ENCODE measurements at regions not wholly inside any gene's neighbourhood (a gene's known extent, or its start where the extent isn't known, plus 50 kb on each side); places are given as distances from the start of the nearest gene placed in this dataset.

DNA sequence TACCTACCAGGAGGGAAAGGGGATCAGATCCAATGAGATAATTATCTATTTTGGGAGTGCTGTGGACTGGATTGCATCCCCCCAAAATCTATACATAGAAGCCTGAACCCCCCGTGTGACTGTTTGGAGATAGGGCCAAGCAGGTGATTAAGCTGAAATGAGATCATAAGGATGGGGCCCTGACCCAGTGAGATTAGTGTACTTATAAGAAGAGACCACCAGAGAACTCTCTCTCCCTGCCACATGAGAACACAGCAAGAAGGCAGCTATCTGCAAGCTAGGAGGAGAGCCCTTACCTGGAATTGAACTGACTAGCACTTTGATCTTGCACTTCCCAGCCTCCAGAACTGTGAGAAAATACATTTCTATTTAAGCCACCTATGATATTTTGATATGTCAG, 132.2 kb upstream of the NOX3 start:
- no peak for DNase-seq
- peaks cover 2% of the 10 kb centered on the region for H3K27me3 ChIP-seq (ENCODE audit: control insufficient read depth, insufficient read depth)
- 78% methylated on average over 1 of the region's 1 CpG for WGBS
- ATAC-seq: no peak
- no peaks in the 10 kb centered on the region for H3K4me1 ChIP-seq (ENCODE audit: control insufficient read depth, insufficient read depth, low read length)
- no peaks in the 10 kb centered on the region for H3K9me3 ChIP-seq (ENCODE audit: control insufficient read depth, low read length)
- intact Hi-C loops (cut with DNase I): no loop called here
- no peak overlapping the region for H3K4me3 ChIP-seq (ENCODE audit: low read length)
- H3K27ac ChIP-seq (ENCODE audit: low read length): no peak overlapping the region

DNA sequence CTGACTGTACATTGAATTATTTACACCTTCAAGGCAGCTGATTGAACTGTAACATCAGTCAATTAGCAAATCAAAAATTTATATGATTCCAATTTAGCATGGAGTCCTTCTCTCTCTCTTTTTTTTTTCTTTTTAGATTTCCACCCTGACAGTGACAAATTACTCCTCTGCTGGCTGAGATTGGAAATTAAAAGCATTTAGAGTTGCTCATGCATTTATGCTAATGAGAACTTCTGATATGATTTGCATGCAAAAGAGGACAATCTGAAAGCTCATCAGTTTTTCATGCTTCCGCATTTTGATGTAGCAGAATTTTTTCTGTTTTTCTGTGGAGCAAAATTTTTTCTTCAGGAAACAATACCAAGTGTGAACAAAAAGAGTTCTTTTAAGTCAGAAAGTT, 130.5 kb upstream of the NOX3 start:
- 95% methylated on average over 1 of the region's 1 CpG for WGBS

GRCh38 chr6:155584006-155584405, 128.4 kb upstream of the NOX3 start:
- intact Hi-C loops (cut with DNase I): no loop called here
- no peak overlapping the region for H3K27ac ChIP-seq (ENCODE audit: low read length)
- no peaks in the 10 kb centered on the region for H3K9me3 ChIP-seq (ENCODE audit: control insufficient read depth, low read length)
- 67% methylated on average over 3 of the region's 3 CpGs for WGBS
- H3K27me3 ChIP-seq (ENCODE audit: control insufficient read depth, insufficient read depth): no peaks in the 10 kb centered on the region
- DNase-seq (no peak), ATAC-seq (no peak)
- H3K4me1 ChIP-seq (ENCODE audit: control insufficient read depth, insufficient read depth, low read length): peaks cover 3% of the 10 kb centered on the region
- no peak overlapping the region for H3K4me3 ChIP-seq (ENCODE audit: low read length)

More for the DNA sequence above, 130.5 kb upstream of the NOX3 start:
- DNase-seq: no peak
- Histone ChIP-seq H3K27me3 (ENCODE audit: control insufficient read depth, insufficient read depth) (no peaks in the 10 kb centered on the region), H3K4me1 (ENCODE audit: control insufficient read depth, insufficient read depth, low read length) (peaks cover 3% of the 10 kb centered on the region), H3K27ac (ENCODE audit: low read length) (no peak overlapping the region), H3K9me3 (ENCODE audit: control insufficient read depth, low read length) (no peaks in the 10 kb centered on the region), H3K4me3 (ENCODE audit: low read length) (no peak overlapping the region)
- intact Hi-C loops (cut with DNase I): no loop called here
- no peak for ATAC-seq

DNA sequence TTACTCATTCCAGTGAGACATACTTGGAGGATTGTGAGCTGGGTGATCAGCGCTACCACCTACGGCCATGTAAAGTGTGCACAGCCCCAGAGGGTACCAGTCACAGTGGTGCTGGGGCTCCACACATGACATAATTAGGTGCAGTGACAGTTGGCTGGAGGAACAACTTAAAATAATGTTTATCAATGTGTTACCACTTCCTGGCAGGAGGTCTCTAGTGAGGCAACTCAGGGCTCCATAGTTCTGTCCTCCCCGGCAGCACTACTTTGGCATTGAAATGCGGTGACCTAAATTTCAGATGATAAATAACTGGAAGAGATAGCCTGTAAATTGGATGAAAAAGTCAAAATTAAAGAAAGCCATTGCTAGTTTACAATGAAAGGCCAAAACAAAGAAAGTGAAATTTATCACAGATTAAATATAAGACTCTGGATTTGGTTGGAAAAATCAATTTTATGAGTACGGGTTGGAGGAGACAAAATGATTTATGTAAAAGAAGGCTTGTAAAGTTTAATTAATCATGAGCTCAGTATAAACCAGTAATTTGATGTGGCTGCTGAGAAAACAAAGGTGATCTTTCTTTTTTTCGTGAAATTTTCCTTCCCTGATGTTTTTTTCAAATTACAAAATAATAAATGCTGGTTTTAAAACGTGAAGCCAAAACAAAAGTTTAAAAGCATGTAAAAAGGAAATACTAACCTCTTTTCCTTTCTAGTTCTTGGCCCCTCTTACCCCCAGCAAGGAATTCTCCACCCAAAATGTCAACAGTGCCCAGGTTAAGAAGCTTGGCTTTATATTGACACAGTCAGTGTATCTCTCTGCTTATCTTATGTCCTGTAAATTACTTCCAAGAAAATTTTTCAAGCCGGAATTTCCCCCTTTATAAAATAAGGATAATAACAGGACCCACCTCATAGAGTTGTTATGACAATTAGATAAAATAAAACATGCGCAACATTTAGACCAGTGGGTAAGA, 126.7 kb upstream of the NOX3 start:
- H3K4me1 ChIP-seq (ENCODE audit: control insufficient read depth, insufficient read depth, low read length): peaks cover 3% of the 10 kb centered on the region
- ATAC-seq (no peak), DNase-seq (peak in 1 of 3 donors; percentile 10)
- H3K9me3 ChIP-seq (ENCODE audit: control insufficient read depth, low read length): no peaks in the 10 kb centered on the region
- intact Hi-C loops (cut with DNase I): no loop called here
- H3K27ac ChIP-seq (ENCODE audit: low read length): no peak overlapping the region
- no peaks in the 10 kb centered on the region for H3K27me3 ChIP-seq (ENCODE audit: control insufficient read depth, insufficient read depth)
- no peak overlapping the region for H3K4me3 ChIP-seq (ENCODE audit: low read length)
- WGBS: 68% methylated on average over 9 of the region's 9 CpGs

- no peaks in the 10 kb centered on the region for H3K9me3 ChIP-seq (ENCODE audit: control insufficient read depth, low read length)
Measured at GRCh38 chr6:155580904-155581303, 125.3 kb upstream of the NOX3 start.

GRCh38 chr6:155578251-155578650, 122.6 kb upstream of the NOX3 start:
- H3K9me3 ChIP-seq (ENCODE audit: control insufficient read depth, low read length): no peaks in the 10 kb centered on the region
- no peak for DNase-seq
- intact Hi-C loops (cut with DNase I): no loop called here

More at GRCh38 chr6:155580904-155581303, 125.3 kb upstream of the NOX3 start:
- intact Hi-C loops (cut with DNase I): no loop called here
- no peak for ATAC-seq
- H3K27me3 ChIP-seq (ENCODE audit: control insufficient read depth, insufficient read depth): no peaks in the 10 kb centered on the region
- H3K4me1 ChIP-seq (ENCODE audit: control insufficient read depth, insufficient read depth, low read length): peaks cover 3% of the 10 kb centered on the region
- no peak overlapping the region for H3K4me3 ChIP-seq (ENCODE audit: low read length)
- H3K27ac ChIP-seq (ENCODE audit: low read length): no peak overlapping the region
- no peak for DNase-seq
- WGBS: 60% methylated on average over 2 of the region's 2 CpGs

GRCh38 chr6:155561966-155562364, 106.3 kb upstream of the NOX3 start:
- no peak overlapping the region for H3K4me3 ChIP-seq (ENCODE audit: low read length)
- intact Hi-C loops (cut with DNase I): no loop called here
- H3K27me3 ChIP-seq (ENCODE audit: control insufficient read depth, insufficient read depth): no peaks in the 10 kb centered on the region
- DNase-seq (no peak), ATAC-seq (no peak)
- no peak overlapping the region for H3K27ac ChIP-seq (ENCODE audit: low read length)
- 80% methylated on average over 4 of the region's 4 CpGs for WGBS
- H3K9me3 ChIP-seq (ENCODE audit: control insufficient read depth, low read length): peaks cover 2% of the 10 kb centered on the region
- H3K4me1 ChIP-seq (ENCODE audit: control insufficient read depth, insufficient read depth, low read length): no peaks in the 10 kb centered on the region

More at GRCh38 chr6:155578251-155578650, 122.6 kb upstream of the NOX3 start:
- peaks cover 3% of the 10 kb centered on the region for H3K4me1 ChIP-seq (ENCODE audit: control insufficient read depth, insufficient read depth, low read length)
- ATAC-seq: no peak
- H3K27me3 ChIP-seq (ENCODE audit: control insufficient read depth, insufficient read depth): no peaks in the 10 kb centered on the region
- H3K27ac ChIP-seq (ENCODE audit: low read length): no peak overlapping the region
- no peak overlapping the region for H3K4me3 ChIP-seq (ENCODE audit: low read length)

- intact Hi-C loops (cut with DNase I): no loop called here
- no peak for ATAC-seq
- Histone ChIP-seq H3K9me3 (ENCODE audit: control insufficient read depth, low read length) (peaks cover 2% of the 10 kb centered on the region), H3K27ac (ENCODE audit: low read length) (no peak overlapping the region), H3K4me1 (ENCODE audit: control insufficient read depth, insufficient read depth, low read length) (no peaks in the 10 kb centered on the region), H3K4me3 (ENCODE audit: low read length) (no peak overlapping the region), H3K27me3 (ENCODE audit: control insufficient read depth, insufficient read depth) (no peaks in the 10 kb centered on the region)
- 80% methylated on average over 1 of the region's 1 CpG for WGBS
- DNase-seq: no peak
Measured at GRCh38 chr6:155561257-155561965, 105.8 kb upstream of the NOX3 start.

DNA sequence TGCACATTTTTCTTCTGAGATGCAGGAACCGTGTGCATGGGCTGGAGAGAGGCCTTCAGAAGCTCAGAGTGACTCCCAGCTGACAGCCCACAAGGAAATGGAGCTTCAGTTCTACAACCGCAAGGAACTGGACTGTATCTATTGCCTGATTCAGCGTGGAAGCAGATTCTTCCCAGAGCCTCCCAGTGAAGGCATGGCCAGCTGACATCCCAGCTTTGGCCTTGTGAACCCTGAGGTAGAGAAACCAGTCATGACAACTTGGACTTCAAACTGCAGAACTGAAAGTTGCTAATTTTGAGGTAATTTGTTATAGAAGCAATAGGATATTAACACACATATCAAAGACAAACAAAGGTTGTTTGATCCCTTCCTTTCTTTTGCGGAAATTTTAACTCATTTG, 94.3 kb upstream of the NOX3 start:
- Histone ChIP-seq H3K27ac (ENCODE audit: low read length) (no peak overlapping the region), H3K4me3 (ENCODE audit: low read length) (no peak overlapping the region), H3K9me3 (ENCODE audit: control insufficient read depth, low read length) (no peaks in the 10 kb centered on the region), H3K27me3 (ENCODE audit: control insufficient read depth, insufficient read depth) (no peaks in the 10 kb centered on the region), H3K4me1 (ENCODE audit: control insufficient read depth, insufficient read depth, low read length) (no peaks in the 10 kb centered on the region)
- intact Hi-C loops (cut with DNase I): no loop called here
- DNase-seq (no peak), ATAC-seq (no peak)
- WGBS: 92% methylated on average over 4 of the region's 4 CpGs

DNA sequence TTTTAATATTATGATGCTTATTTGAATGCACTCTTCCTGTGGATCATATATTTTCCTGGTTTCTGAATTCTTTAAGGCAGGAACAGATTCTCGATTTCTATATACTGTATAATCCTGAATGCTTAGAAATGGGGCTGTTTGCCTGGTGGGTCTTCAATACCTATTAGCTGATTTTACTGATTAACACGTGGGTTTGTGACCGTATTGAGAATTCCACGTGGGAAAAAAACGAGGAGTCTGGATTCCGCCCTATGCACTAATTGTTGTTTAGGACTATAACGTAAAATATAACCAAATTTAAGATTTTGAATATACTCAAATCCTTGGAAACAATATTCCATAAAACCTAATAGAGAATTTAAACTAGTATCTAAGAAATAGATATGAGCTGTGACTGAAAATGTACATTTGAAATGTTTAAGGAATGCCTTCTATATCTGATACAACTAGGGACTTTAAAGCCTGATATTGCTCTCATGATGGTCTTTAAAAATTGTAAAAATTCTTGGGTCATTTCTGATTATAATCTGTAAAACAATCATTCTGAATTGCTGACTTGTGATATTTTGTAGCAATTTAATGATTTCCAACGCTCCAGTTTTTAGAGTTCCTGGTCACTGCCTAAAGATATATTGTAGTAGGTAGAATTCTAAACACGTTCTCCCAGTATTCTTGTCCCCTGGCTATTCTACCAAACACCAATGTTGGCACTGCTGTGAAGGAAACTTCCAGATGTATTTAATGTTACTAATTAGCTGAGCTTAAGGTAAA, 93.6 kb upstream of the NOX3 start:
- Histone ChIP-seq H3K27me3 (ENCODE audit: control insufficient read depth, insufficient read depth) (no peaks in the 10 kb centered on the region), H3K27ac (ENCODE audit: low read length) (no peak overlapping the region), H3K4me3 (ENCODE audit: low read length) (no peak overlapping the region), H3K9me3 (ENCODE audit: control insufficient read depth, low read length) (no peaks in the 10 kb centered on the region), H3K4me1 (ENCODE audit: control insufficient read depth, insufficient read depth, low read length) (no peaks in the 10 kb centered on the region)
- DNase-seq: no peak
- intact Hi-C loops (cut with DNase I): no loop called here
- 91% methylated on average over 9 of the region's 9 CpGs for WGBS
- ATAC-seq: no peak

- no peak overlapping the region for H3K4me3 ChIP-seq (ENCODE audit: low read length)
- H3K9me3 ChIP-seq (ENCODE audit: control insufficient read depth, low read length): no peaks in the 10 kb centered on the region
- WGBS: 45% methylated on average over 4 of the region's 4 CpGs
- no peaks in the 10 kb centered on the region for H3K27me3 ChIP-seq (ENCODE audit: control insufficient read depth, insufficient read depth)
- intact Hi-C loops (cut with DNase I): no loop called here
- ATAC-seq: no peak
- H3K4me1 ChIP-seq (ENCODE audit: control insufficient read depth, insufficient read depth, low read length): no peaks in the 10 kb centered on the region
- DNase-seq: no peak
- H3K27ac ChIP-seq (ENCODE audit: low read length): no peak overlapping the region
Measured at GRCh38 chr6:155548576-155548975, 92.9 kb upstream of the NOX3 start.
